GM18520 (cell line): ENCODE measurements at regions not wholly inside any gene's neighbourhood (a gene's known extent, or its start where the extent isn't known, plus 50 kb on each side); places are given as distances from the start of the nearest gene placed in this dataset.

Source experiments
- ATAC-seq: cut with Tn5 transposase; IDR thresholded peaks from one replicate; pipeline ENCODE4 v1.9.1; 2021; ENCODE audit not compliant: unreplicated experiment

- ATAC-seq = no peak
Measured at GRCh38 chr12:22740656-22741355, 115.8 kb downstream of the ETNK1 start.

- no peak for ATAC-seq
Measured at GRCh38 chr12:22743700-22744099, 118.7 kb downstream of the ETNK1 start.

GRCh38 chr12:22744197-22744596 is 119.2 kb downstream of the ETNK1 start:
- ATAC-seq = no peak

- ATAC-seq = no peak
Measured at GRCh38 chr12:22746720-22747119, 121.7 kb downstream of the ETNK1 start.

- ATAC-seq = no peak
Measured at GRCh38 chr12:22755629-22756028, 130.7 kb downstream of the ETNK1 start.

- no peak for ATAC-seq
Measured at GRCh38 chr12:22759769-22760674, 135.1 kb downstream of the ETNK1 start.

GRCh38 chr12:22765421-22766130 is 140.6 kb downstream of the ETNK1 start:
- ATAC-seq = no peak

- ATAC-seq = no peak
Measured at GRCh38 chr12:22766911-22767420, 142.0 kb downstream of the ETNK1 start.

- ATAC-seq = no peak
Measured at GRCh38 chr12:22781339-22781738, 156.4 kb downstream of the ETNK1 start.

- no peak for ATAC-seq
Measured at GRCh38 chr12:22787557-22787956, 162.6 kb downstream of the ETNK1 start.

- no peak for ATAC-seq
Measured at GRCh38 chr12:22788913-22789312, 163.9 kb downstream of the ETNK1 start.

- ATAC-seq = no peak
Measured at GRCh38 chr12:22792138-22792537, 167.2 kb downstream of the ETNK1 start.

- no peak for ATAC-seq
Measured at GRCh38 chr12:22794017-22794416, 169.0 kb downstream of the ETNK1 start.

GRCh38 chr12:22796941-22797630 is 172.1 kb downstream of the ETNK1 start:
- no peak for ATAC-seq

- ATAC-seq = no peak
Measured at GRCh38 chr12:22797701-22798100, 172.7 kb downstream of the ETNK1 start.

- ATAC-seq = no peak
Measured at GRCh38 chr12:22798116-22798515, 173.1 kb downstream of the ETNK1 start.

GRCh38 chr12:22799503-22799902 is 174.5 kb downstream of the ETNK1 start:
- no peak for ATAC-seq

- no peak for ATAC-seq
Measured at GRCh38 chr12:22800332-22800731, 175.4 kb downstream of the ETNK1 start.

GRCh38 chr12:22802883-22803630 is 178.1 kb downstream of the ETNK1 start:
- no peak for ATAC-seq

GRCh38 chr12:22803725-22804124 is 178.8 kb downstream of the ETNK1 start:
- no peak for ATAC-seq
